Peyer's patch (tissue), 4 donors: ENCODE measurements at regions not wholly inside any gene's neighbourhood (a gene's known extent, or its start where the extent isn't known, plus 50 kb on each side); places are given as distances from the start of the nearest gene placed in this dataset.

Source experiments
- CTCF ChIP-seq, 6 experiments: fragments of 450-650 bp in 4 of 6; fragments of 200-600 bp in 2 of 6; sonication (generic) in 1 of 6; IDR thresholded peaks; one replicate each; pipeline ENCODE4 v1.5.1; 2017 to 2019; ENCODE audit warnings: antibody characterized with exemption in 6 of 6, mild to moderate bottlenecking in 3 of 6, moderate library complexity in 1 of 6
- POLR2A ChIP-seq, 2 donors: fragments of 450-650 bp; IDR thresholded peaks; one replicate each; pipeline ENCODE4 v1.5.1; 2017; ENCODE audit warnings: antibody characterized with exemption in 2 of 2, mild to moderate bottlenecking in 2 of 2, moderate library complexity in 2 of 2

GRCh38 chr6:156061465-156061864, 605.8 kb upstream of the NOX3 start:
- TF ChIP-seq CTCF (IDR thresholded peaks at IDR 0.05) (no peak), POLR2A (IDR thresholded peaks at IDR 0.05) (no peak)
